Mucosa of descending colon (tissue), 3 donors: ENCODE measurements at regions not wholly inside any gene's neighbourhood (a gene's known extent, or its start where the extent isn't known, plus 50 kb on each side); places are given as distances from the start of the nearest gene placed in this dataset.

Experiments
- ATAC-seq: fragments of 200-7000 bp; cut with Tn5 transposase; one replicate; pipeline ENCODE4 v1.9.1; 2020; ENCODE audit warnings: mild to moderate bottlenecking, moderate library complexity
- DNase-seq, 3 donors: peaks; one replicate each; pipeline ENCODE4 v3.0.0-alpha.2; 2020
- H3K36me3 ChIP-seq: fragments of 200-600 bp; one replicate; pipeline ENCODE4 v1.8.0; 2021; ENCODE audit warnings: low read depth, mild to moderate bottlenecking
- H3K4me1 ChIP-seq: fragments of 200-600 bp; one replicate; pipeline ENCODE4 v1.8.0; 2021; ENCODE audit warnings: low read depth, mild to moderate bottlenecking
- H3K4me3 ChIP-seq: fragments of 200-600 bp; one replicate; pipeline ENCODE4 v1.8.0; 2021; ENCODE audit warnings: mild to moderate bottlenecking
- H3K9me3 ChIP-seq: fragments of 200-600 bp; one replicate; pipeline ENCODE4 v1.8.0; 2021; ENCODE audit warnings: mild to moderate bottlenecking
- CTCF ChIP-seq: fragments of 200-600 bp; IDR thresholded peaks from one replicate; pipeline ENCODE4 v1.8.0; 2022; ENCODE audit warnings: antibody characterized with exemption, mild to moderate bottlenecking
- intact Hi-C, 2 donors: fragments of 100-400 bp; cut with DNase I in 1 of 2; cut with micrococcal nuclease in 1 of 2; formaldehyde crosslinking; loops; one replicate each; pipeline versions ENCODE4 v1.11.0 to v1.11.1; 2022; cut with DNase I, micrococcal nuclease
- donor health status: DM: no; HTN: no; CAD: no; lungs with moderate emphysema.
- donor health status: DM: no; HTN: no; CAD: no.
- donor health status: DM: no; HTN: yes; CAD: no.

- no peaks in the 10 kb centered on the region for H3K9me3 ChIP-seq
- intact Hi-C loops, result no loop called here
- ATAC-seq, result no peak
- H3K36me3 ChIP-seq, result no peaks in the 10 kb centered on the region
- TF ChIP-seq CTCF, result no peak
- no peak for DNase-seq
- H3K4me1 ChIP-seq, result peaks cover 8% of the 10 kb centered on the region
- H3K4me3 ChIP-seq, result no peak overlapping the region
These were observed 525.9 kb upstream of the CLINT1 start for GRCh38 chr5:158384535-158385481.

GRCh38 chr5:158383486-158383885 is 524.5 kb upstream of the CLINT1 start:
- TF ChIP-seq CTCF, result no peak
- Histone ChIP-seq H3K9me3 (no peaks in the 10 kb centered on the region), H3K4me3 (no peak overlapping the region), H3K4me1 (peaks cover 8% of the 10 kb centered on the region), H3K36me3 (no peaks in the 10 kb centered on the region)
- DNase-seq (no peak), ATAC-seq (no peak)
- intact Hi-C loops, result no loop called here

- no peaks in the 10 kb centered on the region for H3K9me3 ChIP-seq
- TF ChIP-seq CTCF, result no peak
- H3K4me3 ChIP-seq, result no peak overlapping the region
- no peaks in the 10 kb centered on the region for H3K36me3 ChIP-seq
- ATAC-seq, result peak; percentile 93
- intact Hi-C loops, result no loop called here
- H3K4me1 ChIP-seq, result peaks cover 8% of the 10 kb centered on the region
- peak; percentile 35 to 70 (median 54) for DNase-seq
These were observed 523.5 kb upstream of the CLINT1 start for GRCh38 chr5:158382473-158382872.

- Histone ChIP-seq H3K36me3 (no peaks in the 10 kb centered on the region), H3K4me1 (peaks cover 8% of the 10 kb centered on the region), H3K4me3 (no peak overlapping the region), H3K9me3 (no peaks in the 10 kb centered on the region)
- intact Hi-C loops, result no loop called here
- TF ChIP-seq CTCF, result no peak
- DNase-seq, result no peak
- no peak for ATAC-seq
These were observed 522.7 kb upstream of the CLINT1 start for GRCh38 chr5:158381614-158382160.

- TF ChIP-seq CTCF, result no peak
- intact Hi-C loops, result no loop called here
- H3K9me3 ChIP-seq, result no peaks in the 10 kb centered on the region
- no peak for ATAC-seq
- H3K36me3 ChIP-seq, result no peaks in the 10 kb centered on the region
- no peak for DNase-seq
- no peak overlapping the region for H3K4me3 ChIP-seq
- H3K4me1 ChIP-seq, result peaks cover 8% of the 10 kb centered on the region
These were observed 521.7 kb upstream of the CLINT1 start for GRCh38 chr5:158380661-158381060.
